GM19328 (cell line): ENCODE measurements at regions not wholly inside any gene's neighbourhood (a gene's known extent, or its start where the extent isn't known, plus 50 kb on each side); places are given as distances from the start of the nearest gene placed in this dataset.
"Not testable (repeated sequence)": the region's sequence is repeated elsewhere in the genome, so short reads cannot be mapped to it uniquely, and the experiment has no call there.

ENCODE experiments used
- ATAC-seq: cut with Tn5 transposase; IDR thresholded peaks from one replicate; pipeline ENCODE4 v1.9.1; 2021; ENCODE audit warnings: mild to moderate bottlenecking, moderate library complexity; ENCODE audit not compliant: unreplicated experiment

DNA sequence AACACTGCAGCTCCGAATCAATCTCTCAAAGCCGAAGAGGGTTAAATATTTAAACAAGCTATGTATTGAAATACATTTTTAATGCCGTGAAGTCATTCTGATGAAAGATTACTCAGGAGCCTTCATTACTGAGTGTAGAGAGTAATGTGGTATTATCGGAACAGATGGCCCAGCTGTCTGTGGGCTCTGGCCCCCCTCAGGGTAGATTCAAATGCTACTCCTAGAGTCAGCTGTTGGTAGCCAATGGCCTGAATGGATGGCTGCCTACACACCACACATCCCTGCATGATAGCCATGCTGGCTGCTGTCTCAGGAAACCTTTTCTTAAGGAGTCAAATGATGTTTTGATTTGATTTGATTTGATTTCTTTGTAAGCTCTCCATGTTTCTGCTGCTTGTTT is 732.3 kb upstream of the CELF4 start:
- ATAC-seq, result no peak

DNA sequence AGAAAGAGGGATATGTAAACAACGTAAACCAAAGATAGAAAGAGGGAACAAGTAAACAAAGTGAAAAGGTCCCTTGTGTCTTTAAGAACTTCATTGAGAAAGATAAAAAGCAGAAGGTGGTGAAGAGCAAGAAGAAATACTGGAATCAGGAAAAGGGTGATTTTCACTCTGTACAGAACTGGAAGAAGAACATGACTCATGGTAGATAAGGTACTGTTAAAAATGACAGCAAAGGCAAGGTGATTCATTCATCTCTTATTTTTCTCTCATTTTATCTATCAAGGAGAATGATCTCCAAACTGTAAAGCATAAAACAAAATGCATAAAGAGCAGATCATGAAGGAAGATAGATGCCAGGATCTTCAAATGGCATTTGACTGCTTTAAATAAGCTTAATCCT is 724.6 kb upstream of the CELF4 start:
- ATAC-seq, result no peak

DNA sequence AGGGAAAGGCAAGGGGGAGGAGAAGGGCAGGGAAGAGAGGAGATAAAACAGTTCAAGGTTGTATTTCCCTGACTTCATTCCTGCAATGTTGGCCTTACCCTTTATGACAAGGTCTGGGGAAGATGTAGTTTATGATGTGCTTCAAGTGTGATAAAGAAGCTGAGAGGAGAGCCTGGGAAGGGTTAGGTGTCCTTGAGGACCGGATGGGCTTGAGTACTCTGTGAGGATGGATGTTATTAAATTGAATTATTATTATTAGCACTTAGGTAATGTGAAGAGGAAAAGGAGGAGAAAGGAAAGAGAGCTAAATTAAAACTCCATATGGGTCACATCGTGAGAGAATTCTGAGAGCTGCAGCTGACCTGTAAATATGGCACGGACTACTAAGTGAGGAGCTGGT is 719.4 kb upstream of the CELF4 start:
- no peak for ATAC-seq

DNA sequence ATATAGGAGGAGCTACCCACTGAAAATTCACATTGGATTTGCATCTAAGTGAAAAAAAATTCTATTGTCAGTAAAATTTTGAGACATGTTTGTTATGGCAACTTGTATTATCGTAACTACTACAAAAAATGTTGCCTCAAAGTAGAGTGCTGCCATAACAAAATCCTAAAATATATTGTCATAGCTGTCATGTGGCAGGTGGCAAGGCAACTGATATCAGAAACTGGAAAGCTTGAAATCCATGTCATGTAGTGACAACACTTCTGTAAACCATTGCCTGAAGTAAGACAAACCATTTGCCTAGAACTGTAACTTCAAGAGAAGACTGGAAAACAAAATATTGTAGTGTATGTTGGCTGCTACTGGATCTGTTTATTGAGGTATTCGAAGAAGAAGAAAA is 697.5 kb upstream of the CELF4 start:
- ATAC-seq, result no peak

DNA sequence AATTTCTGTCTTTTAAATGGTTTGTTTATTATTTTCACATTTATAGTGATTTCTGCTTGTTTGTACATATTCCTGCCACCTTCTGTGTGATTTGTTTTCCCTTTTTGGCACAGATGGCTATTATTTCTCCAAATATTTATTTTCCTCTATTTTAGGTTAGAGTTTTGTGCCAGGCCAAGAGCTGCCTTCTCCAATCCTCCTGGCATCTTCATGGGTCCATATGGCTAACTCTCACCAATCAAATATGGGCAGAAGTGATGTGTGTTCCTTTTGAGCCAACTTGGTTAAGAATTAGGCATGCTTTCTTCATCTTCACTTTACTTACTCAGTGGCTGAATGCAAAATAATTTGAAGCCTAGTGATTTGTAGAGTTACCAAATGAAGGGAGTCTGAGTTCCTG is 697.1 kb upstream of the CELF4 start:
- no peak for ATAC-seq

DNA sequence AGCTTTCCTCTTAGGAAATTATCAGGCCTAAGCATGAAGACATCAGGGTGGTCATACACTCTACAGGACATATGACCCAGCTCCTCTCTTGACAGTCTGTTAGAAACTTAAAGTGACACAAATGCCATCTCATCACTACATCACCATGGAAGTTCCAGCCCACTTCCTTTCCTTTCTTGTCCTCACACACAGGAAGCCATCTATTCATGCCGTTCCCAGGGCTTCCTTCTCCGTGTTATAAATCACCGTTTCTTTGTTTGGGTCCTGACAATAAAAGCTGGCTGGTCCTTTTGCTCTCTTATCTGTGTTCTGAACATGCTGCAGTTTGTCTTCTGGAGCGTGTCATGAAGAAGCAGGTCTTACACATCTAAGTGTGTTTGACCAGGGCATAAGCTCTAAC is 692.1 kb upstream of the CELF4 start:
- no peak for ATAC-seq

DNA sequence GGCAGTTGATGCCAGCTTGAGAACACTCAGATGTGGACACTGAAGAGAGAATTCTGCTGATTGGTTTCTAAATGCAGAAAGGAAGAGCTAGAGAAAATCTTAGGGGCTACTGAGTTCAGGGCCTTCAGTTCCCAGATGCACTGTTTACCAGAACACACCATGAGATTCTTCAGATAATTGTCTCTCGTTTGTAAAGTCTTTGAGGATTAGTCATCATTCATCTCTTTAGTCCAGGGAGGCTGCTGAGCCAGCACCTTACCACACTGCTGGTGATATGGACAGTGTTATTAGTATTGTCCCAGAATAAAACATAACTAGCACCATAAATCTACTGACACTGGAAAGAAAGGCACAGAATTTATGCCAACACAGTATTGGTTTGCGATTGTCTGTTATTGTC is 690.8 kb upstream of the CELF4 start:
- no peak for ATAC-seq

DNA sequence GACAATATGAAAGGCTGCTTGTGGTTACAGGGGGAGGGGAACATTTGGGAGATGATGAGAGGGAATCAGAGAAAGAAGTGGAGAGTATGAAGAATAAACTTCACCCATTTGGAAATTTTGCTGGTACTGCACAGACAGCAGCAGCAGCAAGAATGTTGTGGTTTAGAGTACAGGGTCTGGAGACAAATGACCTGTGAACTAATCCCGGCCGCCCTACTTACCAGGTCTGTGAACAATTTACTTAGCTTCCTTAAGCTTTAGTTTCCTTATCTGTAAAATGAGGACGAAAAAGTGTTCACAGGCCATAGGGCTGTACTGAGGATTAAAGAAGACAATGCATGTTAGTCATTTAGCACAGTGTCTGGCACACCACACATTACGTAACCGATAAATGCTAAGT is 685.4 kb upstream of the CELF4 start:
- no peak for ATAC-seq

DNA sequence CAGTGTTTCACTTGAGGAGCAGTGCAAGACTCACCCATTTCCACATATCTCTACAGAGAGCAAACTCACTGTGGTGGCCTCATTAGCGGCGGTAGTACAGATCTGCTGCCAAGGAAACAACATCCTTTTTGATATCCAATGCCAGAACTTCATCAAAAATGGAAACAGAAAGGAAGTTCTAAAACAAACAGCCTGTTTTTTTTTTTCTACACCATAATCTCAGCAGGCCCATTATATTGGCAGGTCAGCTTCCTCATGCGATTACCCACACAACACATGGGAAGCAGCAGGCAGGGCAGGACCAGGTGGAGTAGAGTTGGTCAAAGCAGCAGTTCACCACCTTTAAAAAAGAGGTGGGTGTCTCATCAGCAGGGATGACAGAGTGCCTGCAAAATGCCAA is 678.9 kb upstream of the CELF4 start:
- no peak for ATAC-seq

DNA sequence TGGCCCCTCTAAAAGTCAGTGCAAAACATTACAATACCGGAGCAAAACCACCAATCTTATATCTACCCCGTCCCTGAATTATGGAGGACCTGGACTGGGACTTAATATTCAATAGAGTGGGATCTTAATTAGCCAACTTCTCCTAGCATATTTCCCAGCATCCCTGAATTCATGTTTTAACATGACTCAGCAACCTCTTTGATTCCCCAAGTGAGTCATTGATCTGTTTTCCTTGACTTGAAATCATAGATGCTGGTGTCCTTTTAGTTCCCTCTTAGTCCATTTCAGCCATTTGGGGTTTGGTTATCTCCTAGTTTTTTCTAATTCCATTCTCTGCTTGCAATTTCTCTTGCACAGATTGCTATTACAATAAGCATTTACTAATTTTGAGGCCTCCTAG is 677.7 kb upstream of the CELF4 start:
- no peak for ATAC-seq

DNA sequence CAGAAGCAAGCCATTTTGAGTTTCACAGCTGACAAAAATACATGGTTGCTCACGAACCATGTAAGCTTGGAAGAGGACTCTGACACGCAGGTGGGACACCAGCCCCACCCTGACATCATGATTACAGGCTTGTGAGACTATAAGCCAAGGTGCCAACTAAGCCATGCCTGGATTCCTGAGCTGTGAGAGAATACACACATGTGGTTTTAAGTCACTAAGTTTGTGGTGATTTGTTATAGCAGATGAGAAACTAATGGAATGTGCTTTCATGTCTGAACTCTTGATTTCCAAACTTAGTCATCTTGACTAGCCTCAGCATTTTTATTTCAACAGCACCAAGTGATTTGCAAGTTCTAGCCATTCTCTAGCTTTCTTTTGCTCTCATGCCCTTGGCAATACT is 676.1 kb upstream of the CELF4 start:
- no peak for ATAC-seq

DNA sequence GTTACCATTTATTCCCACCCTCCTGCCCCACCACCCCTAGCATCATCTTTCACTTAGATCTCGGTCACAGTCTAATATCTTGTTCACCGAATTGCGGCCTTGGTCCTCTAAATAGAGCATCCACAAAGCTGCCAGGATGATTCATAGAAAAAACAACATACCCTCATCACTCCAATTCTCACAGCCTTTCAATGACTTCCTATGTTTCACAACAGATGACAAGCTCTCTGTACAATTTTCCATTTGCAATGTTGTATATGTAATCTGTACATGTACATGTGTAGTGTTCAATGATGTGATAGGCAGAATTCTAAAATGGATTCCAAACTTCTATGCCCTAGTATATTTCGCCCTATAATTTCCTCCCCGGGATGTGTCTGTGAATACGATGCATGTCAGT is 675.6 kb upstream of the CELF4 start:
- no peak for ATAC-seq

DNA sequence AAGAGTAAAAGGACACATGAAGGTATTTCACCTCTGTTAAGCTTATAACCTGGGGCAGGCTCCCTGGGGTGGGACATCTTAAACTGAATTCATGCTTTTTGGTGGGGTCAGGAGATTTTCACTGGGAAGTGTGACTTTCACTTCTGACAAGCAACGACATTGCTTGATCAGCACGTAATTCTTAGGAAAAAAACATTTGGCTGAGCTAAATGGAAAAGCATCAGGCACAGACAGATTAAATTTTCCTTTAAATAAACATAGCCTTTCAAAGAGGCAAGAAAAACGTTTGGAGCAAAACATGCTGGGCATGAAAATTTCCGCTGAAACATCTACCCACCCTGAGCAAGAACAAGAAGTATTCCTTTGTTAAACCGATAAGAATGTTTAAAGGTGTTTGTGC is 674.0 kb upstream of the CELF4 start:
- ATAC-seq, result no peak

DNA sequence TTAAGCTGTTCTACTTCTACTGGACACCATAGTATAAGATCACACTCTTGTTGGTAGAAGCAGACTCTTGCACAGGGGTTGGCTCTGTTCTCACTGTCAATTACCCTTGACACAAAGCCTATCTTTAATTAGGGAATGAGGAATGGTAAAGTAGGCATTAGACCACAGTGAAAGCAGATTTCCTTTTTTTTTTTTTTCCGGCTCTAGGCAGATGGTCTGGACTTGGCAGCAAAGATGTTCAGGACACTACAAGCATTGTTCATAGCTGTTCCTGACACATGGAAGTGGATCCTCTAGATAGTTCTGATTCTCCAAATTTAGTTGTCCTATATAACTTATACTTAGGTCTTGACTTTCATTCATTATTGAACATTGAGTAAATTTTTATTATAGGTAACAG is 672.2 kb upstream of the CELF4 start:
- ATAC-seq, result no peak

DNA sequence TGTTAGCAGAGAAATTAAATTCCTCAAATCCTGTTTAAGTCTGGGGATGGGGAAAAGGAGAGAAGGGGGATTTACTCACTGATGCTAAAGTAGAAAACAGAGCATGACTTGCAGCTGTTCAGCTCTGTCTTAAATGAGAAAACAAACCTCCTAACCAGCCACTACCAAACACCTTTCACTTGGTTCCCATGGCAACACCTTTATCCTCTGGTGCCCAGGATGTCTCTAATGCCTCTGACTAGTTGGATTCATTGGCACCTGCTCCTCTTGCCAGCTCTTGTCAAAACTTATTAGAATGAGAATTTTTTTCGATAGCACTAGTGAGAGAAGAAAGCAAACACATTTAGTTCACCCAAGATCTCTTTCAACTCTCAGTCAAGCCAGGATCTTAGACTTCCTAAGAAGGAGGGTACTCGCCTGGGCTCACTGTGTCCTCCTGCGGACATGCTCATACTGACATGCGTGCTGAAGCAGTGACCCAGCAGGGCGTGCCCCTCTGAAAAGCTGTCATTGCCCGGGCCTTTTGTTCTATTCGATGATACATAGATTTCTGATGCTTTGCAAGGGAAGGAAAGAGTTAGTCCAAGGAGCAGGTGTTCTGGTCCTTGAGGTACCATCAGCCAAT is 656.0 kb upstream of the CELF4 start:
- ATAC-seq, result no peak

DNA sequence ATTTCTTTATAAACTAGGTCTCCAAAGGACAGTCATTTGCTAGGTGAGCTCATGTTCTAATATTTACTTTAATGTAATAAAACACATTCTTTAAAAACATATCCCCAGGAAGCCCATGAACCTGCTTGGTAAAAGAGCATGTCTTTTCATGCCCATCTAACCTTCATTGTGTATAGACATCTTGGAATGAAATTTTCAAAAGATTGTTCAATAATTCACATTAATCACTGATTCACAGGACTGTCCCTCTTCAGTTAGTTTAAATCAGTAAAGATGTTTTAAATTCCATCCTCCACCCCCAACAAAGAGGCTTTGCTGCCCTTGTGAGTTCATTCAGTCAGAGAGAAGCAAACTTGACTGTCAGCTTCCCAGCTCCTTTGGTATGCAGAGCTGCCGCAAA is 633.4 kb upstream of the CELF4 start:
- ATAC-seq, result no peak

DNA sequence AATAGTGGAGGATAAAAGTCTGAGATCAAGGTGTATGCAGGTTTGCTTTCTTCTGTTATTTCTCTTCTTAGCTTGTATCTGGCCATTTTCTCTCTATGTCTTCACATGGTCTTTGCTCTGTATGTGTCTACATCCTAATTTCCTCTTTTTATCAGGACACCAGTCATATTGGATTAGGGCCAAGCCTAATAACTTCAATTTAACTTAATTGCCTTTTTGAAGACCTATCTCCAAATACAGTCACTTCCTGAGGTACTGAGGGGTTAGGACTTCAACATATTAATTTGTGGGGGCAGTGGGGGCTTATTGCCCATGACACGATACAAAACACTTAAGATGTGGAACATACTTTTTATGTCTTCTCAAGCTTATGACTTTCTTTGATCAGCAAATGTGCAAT is 632.9 kb upstream of the CELF4 start:
- ATAC-seq, result no peak

DNA sequence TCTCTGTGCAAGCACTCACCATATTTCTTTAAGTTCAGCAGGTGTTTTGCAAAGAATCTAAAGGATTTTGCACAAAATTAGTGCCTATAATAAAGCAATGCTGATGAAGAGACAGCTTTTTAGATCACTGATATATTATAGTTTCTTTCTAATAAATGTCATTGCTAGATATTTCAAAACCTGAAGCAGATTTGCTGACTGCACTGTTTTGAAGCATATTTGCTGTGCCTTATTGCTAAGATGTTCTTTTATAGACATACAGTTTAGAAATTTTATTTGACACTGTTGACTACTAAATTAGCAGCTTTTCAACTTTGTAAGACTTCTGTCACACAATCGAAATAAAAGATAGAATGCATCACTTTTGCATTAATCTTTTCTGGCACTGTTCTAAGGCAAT is 620.9 kb upstream of the CELF4 start:
- ATAC-seq, result no peak

DNA sequence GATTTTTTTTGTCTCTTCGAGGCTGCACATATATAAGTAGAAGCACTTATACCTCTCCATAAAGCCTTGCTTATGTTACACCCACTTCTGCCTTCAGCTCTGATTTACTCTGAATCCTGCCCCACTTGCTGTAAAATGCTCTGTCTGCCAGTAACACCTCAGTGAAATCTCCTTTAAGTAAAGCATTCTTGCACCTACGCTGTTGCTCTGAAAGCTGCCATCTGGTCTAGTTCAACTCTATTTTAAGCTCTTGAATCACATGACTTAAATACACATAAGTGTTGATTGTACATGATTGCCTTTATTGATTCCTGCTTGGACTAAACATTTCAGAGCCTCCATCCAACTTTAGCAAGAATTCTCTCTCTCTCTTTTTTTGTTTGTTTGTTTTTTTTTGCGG is 609.0 kb upstream of the CELF4 start:
- ATAC-seq, result no peak

DNA sequence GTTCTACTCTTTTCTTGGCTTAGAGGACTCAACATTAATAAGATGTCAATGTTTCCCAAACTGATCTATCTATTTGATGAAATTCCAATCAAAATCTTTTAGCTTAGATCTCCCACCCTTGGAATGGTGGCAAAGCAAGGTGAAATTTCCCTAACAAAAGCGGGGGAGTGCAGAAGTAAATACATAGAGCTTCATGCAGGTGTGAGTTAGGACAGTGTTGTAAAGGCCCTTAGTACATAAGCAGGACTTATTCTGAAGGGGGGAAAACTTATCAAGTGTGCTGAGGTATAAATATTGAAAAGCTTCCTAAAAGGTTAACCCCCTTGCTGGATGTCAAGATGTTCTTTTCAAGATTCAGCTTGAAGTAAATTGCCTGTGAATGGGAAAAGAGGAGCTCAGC is 608.6 kb upstream of the CELF4 start:
- ATAC-seq, result no peak

DNA sequence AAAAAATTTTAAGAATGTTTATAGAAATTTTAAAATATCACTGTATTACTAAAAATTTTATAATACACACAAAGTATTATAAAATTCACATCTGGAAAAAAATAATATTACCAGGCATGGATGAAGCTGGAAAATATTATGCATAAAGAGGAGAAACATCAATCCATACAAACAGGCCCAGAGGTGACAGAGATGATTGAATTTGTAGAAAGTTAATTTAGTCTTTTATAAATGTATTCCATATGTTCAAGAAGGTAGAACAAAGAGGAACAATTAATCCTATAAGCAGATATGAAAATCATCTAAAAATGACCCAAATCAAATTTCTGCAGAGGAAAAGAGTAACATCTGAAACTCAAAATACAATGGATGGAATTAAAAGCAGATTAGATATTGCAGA is 605.2 kb upstream of the CELF4 start:
- ATAC-seq, result no peak

DNA sequence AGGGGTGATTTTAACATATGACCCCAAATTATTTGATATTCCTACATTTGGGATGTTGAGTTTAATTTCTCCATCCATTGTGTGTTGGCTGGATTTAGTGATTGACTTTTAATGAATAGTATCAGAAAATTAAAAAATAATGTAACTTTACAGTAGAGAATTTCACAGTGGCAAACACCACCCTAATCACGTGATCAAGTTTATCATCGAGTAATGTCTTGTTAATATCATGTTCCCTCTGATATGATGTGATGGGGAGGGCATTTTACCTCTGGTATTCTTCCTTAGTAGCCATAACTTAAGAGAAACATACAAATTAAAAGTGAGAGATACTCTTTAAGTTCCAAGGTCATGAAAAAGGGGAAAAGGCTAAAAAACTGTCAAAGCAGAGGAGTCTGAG is 602.0 kb upstream of the CELF4 start:
- no peak for ATAC-seq

DNA sequence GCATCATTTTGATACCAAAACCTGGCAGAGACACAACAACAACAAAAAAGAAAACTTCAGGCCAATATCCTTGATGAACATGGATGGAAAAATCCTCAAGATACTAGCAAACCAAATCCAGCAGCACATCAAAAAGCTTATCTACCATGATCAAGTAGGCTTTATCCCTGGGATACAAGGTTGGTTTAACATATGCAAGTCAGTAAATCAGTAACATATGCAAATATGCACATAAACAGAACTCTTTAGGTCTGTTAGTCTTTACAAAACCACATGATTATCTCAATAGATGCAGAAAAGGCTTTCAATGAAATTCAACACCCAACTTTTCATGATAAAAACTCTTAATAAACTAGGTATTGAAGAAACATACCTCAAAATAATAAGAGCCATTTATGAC is 587.5 kb upstream of the CELF4 start:
- not testable (repeated sequence) for ATAC-seq

DNA sequence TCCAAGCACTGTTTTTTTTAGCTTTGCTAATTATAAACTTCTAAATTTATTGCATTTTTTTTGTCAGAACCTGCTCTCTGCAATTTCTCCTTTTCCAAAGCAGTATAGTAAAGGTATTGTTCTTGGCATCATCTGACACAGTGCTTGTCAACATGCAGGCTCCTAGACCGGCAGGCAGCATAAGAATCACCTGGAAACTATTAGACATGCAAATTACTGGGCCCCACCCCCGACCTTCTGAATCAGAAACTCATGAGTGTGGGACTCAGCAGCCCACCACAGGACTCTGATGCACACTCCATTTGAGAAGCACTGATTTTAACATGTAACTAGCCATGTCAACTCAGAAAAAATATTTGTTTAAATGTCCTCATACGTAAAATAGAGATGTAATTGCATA is 551.1 kb upstream of the CELF4 start:
- ATAC-seq, result no peak
